Spleen (tissue), 7 donors: ENCODE measurements at regions not wholly inside any gene's neighbourhood (a gene's known extent, or its start where the extent isn't known, plus 50 kb on each side); places are given as distances from the start of the nearest gene placed in this dataset.

Source experiments
- CTCF ChIP-seq, 11 experiments: fragments of 200-600 bp in 7 of 11; fragments of 450-650 bp in 4 of 11; sonication (generic) in 4 of 11; IDR thresholded peaks in 8 of 11; conservative IDR thresholded peaks in 3 of 11; 1 replicate in 7 of 11; 2 replicates in 4 of 11; pipeline versions ENCODE4 v1.4.0 to v1.8.0; 2016 to 2021; ENCODE audit warnings: antibody characterized with exemption in 11 of 11, inconsistent platforms in 4 of 11, mild to moderate bottlenecking in 1 of 11
- POLR2AphosphoS5 ChIP-seq, 3 donors: sonication (generic); formaldehyde crosslinking; IDR thresholded peaks; one replicate each; pipeline ENCODE4 v1.5.1; 2017; ENCODE audit warnings: antibody characterized with exemption in 3 of 3
- donor health status: DM: no; HTN: no; CAD: no; lungs with moderate emphysema.
- donor health status: DM: no; HTN: no; CAD: no.
- donor health status: DM: no; HTN: no; CAD: no.

DNA sequence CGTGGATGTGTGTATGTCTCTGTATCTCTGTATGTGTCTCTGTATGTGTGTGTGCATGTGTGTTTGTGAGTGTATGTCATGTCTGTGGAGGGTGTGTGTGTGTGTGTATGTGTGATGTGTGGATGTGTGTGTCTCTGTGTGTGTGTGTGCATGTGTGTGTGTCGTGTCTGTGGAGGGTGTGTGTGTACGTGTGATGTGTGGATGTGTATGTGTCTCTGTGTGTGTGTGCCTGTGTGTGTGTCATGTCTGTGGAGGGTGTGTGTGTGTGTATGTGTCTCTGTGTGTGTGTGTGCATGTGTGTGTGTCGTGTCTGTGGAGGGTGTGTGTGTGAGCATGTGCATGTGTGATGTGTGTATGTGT is 51.6 kb upstream of the ADRA2C start:
- TF ChIP-seq CTCF (IDR thresholded peaks at IDR 0.05 in 8 of 11, conservative IDR thresholded peaks at IDR 0.05 in 3 of 11) = no peak
- TF ChIP-seq POLR2AphosphoS5 (IDR thresholded peaks at IDR 0.05) = no peak
